ENCODE measurements at regions not wholly inside any gene's neighbourhood (a gene's known extent, or its start where the extent isn't known, plus 50 kb on each side); places are given as distances from the start of the nearest gene placed in this dataset.

DNA sequence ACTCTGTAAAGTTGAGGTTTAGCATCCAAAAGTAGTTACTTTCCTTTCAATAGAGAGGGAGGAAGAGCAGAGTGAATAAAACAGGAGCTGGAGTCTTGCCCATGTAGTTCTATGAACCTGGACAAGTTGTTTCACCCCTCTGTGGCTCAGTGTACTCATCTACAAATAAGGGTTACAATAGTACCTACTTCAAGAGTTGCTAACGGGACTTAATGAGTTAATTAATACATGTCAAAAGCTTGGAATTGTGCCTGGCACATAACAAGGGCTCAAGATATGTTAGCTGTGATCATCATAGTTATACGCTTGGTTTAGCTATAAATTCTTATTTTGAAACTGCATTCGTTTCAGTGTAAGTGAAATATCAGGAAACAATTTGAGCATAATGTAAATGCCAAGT, 388.5 kb upstream of the THBS1 start:
- peak; percentile 53 for DNase-seq

DNA sequence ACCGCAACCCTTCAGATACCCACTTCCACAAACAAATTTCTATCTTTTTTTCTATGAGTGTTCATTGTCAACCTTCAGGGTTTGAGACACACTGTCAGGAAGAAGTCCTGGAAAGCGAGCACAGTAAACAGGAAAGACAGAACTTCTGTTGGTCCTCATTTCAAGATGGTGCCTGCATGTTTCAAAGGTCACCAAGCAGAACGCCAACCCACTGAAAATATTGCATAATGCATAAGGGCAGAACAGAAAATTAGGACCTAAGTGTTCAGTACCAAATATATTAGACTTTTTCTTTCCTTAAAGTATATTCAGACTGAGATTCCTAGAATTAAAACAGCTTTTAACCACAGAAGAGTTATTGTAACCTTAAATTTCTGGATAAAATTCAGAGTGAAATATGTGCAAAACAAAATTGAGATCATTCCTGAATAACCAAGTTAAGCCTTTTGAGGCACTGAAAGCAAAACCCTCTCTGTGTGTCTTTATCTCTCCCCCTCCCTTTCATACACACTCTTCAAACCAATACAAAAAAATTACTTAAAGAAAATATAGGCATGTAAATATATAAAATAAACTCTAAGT, 387.8 kb upstream of the THBS1 start:
- DNase-seq: no peak

DNA sequence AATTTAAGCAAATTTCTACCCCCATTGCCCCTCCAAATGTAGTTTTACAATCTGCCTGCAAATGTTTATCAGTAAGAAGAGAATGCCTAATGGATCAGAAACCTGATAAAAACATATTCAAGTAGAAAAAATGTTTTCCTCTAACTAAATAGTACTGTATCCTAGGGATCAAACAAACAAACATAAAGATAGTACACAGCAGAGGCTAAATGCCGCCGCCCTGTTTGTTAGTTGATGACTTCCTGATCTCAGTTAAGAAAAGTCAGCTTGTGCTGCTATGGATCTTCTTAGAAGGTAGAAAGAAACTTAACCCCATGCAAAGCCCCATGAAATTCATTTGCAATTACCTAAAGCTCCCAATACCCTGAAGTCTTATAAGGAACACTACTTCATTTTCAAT, 387.3 kb upstream of the THBS1 start:
- no peak for DNase-seq

DNA sequence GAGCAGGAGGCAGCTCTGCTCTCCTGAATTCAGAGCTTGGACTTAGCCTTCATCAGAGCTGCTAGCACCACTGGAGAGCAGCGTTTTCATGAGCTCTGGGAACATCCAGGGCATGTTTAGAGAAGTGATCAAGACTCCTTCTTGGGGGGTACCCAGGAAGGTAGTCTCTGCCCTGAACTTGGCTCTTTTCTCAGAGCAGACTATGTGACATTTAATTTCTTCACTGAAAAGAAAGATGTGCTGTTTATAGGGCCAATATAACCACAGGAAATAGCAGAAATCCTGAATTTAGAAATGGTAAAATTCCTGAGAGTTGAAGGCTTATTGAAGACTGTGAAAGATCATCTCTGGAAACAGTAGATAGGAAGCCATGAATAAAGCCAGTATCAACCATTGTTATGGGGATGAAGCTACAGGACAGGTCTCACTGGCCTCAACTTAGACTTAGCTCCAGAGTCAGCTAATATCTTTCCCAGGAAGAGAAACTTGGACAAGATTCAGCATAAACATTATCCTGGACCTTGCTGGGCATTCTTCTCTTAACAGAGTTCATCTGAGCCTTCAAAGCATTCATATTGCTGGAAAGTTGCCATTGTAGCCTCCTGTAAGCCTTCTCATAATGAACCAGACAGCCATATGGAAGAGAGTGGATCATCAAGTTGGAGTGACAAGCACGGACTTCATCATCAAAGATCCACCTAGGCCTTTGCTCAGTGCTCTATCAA, 386.6 kb upstream of the THBS1 start:
- DNase-seq: peak; percentile 75

DNA sequence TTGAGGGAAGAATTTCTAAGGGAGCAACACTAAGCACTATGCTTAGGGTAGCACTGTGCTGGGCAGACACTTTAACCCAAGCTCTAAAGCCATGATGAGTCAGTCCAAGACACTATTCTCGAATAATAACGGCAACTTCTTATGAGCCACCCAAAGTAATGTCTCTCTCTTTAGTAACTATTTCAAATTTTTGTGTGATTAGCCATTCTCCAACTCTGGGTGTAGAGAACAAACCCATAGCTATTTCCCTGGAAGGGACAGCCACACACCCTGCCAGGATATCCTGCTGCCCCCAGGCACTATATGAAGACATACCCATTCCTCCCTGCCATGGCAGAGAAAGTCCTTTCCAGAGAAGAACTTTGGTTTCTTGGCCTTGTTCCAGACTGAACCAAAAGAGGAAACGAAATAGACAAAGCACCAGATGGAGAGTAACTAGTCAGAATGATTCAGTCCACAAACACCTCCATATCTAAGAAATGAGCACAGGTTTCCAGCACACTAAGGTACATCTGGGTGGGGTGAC, 384.9 kb upstream of the THBS1 start:
- DNase-seq: peak; percentile 93

DNA sequence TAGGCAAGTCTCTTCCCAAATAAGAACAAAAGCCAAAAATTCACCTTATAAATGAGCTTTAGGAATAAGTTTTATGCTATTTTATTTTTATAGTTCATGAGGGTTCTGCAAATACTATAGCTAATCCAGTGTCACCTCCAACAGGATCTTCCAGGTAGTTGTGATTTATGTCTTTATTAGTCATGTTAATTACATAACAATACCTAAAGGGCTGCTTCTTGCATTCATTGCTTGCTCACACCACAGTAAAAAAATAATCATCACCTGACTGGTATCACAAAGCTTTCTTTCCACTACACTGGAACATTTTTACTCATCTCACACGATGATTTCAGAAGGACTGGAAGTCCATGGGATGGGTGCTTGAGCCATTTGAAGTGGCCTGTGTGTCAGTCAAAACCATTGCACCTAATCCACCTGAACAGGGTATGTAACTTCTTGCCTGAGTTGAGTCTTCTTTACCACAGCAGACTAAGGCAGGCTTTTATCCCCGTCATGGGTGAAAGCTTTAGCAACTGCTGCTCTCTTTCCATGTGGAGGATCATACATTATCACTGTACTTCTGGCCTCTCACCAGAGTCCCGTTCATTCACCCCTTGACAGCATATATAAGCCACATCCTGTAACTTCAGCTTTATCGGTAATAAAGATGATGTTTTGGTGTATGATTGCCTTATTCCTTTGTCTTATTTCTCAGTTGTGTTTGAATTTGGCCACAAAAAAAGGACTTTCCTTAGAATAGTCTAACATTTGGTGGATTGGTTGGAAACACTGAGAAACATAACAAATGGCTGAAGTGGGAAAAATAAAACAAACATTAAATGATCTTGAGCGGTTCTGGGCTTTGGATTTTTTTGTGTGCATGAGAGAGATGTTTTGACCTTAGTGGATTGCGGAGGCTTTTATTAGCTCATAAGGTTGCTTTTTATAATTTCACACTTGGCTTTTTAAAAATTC, 382.6 kb upstream of the THBS1 start:
- no peak for DNase-seq

DNA sequence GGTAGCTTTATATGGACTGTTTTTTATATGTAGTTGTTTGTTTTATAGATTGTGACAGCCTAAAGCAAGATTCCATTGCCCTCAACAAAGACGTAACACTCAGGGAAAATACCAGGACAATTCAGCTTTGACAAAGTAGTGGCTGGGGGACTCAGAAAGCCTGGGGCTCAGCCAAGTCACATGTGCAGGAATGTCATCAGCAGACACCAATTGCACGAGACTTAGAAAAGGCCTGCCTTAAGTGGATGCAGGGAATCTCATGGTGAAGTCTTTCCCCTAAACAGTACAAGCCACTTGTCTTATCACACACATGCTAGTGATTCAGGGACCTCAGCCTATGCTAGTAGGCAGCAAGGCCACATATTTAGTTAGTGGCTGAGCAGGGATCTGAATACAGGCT, 381.8 kb upstream of the THBS1 start:
- DNase-seq: no peak

DNA sequence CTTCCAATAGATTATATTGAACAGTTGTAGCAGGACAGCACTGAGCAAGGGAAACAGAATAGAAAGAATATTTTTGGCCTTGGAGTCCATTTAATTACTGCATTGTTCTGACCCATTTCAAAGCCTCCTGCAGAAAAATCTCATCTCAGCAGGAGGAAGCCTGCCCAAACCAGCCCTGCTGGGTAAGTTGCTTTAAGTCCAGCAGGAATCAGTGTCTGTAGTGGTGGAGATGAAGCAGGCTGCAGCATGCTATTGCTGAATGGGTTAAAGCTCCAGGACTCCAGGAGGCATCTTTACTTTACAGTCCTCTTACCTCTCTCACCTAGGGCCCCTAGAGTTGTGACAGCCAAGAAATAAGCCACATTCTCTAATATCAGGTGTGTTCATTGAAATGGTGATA, 380.3 kb upstream of the THBS1 start:
- DNase-seq: no peak

DNA sequence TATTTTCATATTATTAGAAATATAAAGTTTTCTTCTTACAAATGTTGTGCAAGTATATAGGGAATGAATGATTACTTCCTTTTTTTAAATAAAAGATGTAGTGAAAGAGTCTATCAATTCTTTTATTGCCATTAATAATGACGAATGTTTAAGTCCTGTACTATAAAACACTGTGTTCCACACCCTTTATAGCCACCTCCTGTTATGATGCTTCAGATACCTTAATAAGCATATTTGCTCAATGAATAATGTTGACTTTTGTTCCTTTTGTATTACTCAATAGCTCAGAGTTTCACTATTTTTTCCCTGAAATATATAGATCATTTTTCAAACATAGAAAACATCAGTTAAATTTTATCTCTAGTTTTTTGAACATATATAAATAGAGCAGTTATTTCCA, 378.2 kb upstream of the THBS1 start:
- peak; percentile 55 for DNase-seq

DNA sequence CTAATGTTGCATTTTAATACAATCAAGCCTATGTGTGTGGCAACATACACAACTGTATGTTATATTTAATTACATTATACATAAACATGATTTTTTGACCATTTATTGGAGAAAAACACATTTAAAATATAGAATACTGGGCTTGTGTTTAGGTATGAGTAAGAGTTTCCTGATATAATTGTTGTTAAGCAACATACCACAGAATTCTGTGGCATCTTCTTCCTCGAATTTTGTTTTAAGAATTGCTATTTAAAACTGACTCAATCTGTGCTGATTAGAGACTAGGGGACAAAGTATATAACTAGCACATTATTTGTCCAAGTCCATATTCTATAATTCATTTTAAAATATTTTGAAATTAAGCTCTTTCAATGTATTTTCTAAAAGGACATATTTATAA, 376.8 kb upstream of the THBS1 start:
- DNase-seq: peak; percentile 59

DNA sequence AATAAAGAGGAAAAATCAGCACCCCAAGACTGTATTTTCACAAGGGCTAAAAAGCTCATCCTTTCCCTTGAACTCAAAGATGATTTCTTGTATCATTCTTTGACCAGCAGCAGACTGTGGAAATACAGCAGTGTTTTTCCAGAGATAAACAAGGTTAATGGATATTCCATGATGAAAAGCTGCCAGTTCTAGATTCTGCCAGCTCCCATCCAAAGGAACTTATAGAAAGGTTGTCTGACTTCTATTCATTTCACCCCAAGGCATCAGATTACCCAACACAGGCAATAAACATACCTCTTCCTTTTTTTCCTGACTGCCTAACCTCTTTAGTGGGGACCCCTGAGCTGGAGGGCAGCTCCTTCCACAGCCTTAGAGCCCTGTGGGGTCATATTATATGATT, 375.8 kb upstream of the THBS1 start:
- no peak for DNase-seq

DNA sequence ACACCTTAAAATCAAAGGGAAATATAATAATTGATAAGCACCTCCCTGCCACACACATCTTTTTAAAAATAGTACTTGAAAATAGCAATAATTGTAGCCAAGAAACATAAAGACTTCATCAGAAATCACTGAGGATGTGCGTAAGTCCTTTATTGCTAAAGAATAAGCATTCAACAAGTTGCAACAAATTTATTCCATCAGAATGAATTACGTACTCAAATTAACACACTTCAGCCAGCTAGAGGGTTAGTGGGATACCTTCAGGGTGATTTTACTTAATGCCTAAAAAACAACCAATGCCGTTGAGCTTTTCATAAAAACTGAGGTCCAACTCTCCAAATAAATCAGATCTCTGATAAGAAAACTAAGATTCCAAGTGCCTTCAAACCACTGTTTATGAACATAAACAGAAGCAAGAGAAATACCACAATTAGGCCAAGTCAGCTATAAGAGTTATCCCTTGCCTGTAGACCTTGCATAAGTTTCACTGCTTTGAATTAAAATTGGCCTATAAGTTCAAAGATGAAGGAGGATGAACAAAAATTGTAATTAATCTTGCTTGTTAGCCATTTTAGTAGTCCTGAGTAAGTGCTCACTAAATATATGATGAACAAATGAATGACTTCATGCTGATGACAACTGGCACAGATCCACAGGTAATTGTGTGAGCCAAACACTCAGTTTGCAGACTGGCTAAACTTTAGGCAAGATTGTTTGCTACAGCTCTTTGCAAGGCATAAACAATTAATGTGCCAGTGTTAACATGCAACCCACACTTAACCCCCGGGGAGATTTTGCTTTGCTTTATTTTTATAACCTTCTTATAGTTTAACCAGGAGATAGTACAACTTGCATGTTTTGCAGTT, 375.1 kb upstream of the THBS1 start:
- DNase-seq: no peak

DNA sequence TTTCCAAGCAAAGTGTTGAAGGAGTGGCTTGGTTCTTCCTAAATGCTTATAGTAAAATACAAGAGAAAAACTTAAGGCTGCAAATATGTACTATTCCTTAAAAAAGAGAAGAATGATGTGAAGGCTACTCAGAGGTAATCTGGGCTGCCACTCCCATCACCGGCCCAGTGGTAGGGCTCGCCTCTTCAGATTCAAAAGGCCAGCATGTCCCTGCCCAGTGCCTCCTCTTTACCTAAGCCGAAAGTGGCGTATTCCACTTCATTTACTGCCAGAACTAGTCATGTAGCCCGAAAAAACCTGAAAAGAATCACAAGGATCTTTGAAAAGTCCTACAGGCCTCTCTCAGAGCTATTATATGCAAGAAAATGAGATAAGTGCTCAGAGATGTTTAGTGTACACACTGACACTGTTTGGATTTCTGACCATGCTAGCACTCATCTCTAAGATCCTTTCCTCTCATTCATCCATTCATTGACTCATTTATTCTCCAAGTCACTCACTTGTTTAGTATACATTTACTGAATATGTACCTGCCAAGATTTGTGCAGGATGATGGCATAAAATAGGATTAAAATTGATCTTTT, 373.3 kb upstream of the THBS1 start:
- DNase-seq: no peak

DNA sequence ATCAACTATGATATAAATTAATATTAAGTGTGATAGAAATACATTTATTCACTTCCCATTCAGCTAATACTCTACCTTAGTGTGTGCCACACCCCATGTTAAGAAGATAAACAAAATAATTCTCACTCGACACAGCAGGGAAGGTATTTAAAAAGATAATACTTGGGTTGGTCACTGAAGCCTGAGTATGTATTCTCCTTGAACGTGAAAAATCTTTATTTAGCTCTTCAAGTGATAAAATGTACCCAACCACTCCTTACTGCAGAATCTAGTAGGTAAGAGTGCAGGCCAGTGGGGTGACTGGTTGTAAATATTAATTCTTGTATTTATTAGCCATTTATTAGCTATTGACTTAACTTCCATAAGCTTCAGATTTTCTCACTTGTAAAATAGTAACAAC, 372.7 kb upstream of the THBS1 start:
- DNase-seq: no peak

DNA sequence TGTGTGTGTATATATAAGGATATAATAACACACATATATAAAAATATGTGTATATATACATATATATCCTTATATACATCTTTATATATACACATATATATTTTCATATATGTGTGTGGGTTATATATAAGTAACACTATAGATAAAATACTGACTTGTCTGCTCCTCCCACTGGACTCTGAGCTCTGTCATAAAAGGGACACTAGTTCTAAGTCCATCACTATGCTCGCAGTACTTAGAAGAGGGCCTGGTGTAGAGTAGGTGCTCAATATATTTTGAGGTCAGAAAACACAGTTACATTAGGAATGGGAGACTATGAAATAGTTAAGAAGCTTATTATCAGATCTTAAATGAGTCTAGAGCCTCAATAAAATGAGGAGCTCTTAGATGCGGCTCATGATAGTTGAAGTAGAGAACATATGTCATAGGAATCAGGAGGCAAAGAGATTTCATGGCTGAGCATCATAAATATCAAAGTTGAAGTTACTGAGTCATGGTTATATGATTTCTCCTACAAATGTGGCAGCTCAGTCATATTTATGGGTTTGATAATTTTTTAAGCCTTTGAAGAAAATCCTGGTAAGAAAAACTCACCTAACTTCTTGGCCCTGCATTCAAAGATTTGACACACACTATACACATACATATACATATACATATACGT, 371.2 kb upstream of the THBS1 start:
- DNase-seq: no peak

DNA sequence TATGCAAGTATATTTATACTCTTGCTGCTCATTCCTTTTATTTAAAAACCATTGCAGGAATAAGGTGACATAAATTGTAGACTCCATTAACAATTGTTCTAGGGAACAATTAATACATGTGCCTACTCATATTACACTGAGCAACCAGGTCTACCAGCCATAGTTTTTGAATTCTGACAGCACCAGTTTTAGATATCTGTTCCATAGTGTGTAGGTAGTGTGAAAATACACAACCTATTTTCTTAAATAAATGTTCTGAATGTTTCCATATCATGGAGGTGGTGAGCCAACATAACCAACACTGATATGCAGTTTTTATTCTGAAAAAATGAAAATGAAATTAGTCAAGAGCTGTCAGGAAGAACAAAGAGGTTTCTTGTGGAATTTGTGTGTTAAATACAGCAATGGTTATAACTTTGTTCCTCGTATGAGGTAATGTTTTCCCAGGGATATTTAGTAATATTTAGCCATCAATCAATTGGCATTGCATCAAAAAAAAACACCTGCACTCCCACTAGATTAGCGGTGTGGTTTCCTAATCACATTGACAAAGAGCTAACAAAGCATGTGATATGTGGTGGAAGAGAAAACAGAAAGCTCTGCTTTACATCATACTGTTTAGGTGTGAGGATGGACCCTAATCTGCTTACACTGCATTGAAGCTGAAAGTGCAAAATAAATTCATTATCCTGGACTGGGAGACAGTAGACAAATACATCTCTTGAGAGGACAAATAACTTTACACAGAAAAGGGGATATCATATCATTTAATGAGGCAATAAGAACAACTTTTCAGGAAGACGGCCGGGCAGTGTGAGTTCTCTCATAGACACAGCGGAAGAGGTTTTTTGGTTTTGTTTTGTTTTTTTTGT, 369.5 kb upstream of the THBS1 start:
- no peak for DNase-seq

DNA sequence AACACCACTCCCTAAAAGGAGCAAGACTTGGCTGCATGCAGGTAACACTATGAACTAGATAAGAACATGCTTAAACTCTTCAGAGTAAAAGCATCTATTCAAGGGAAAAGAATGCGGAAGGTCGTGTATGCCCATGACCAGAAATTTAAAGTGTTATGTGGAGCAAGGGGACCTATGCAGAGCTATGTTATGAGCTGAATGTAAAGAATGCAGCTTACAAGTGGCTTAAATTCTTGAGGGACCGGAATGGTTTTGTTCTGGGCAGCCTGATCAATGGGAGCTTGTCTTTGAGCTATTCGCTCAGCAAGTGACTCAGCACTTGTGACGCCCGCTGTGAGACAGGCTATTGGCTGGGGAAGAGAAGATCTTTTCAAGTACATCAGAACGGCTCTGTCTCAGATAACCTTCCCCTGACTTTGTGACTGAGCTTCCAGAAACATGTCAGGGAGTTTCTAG, 367.5 kb upstream of the THBS1 start:
- peak; percentile 99 for DNase-seq

DNA sequence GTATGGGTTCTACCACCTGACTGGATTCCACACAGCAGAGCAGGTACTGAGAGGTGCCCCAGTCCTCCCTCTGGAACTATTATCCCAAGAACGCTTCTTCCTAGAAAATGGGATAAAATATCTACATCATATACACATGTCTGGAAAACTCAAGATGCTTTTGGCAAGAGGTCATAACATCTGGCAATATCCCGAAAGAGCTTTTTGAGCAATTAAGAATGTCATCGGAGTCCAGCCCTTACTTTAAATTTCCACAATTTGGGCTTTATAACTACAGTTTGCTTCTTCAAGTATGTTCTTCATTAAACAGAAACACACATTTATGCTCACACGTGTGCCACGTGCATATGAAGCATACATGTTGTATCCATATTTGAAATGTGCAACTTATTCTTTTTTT, 365.9 kb upstream of the THBS1 start:
- DNase-seq: peak; percentile 64

DNA sequence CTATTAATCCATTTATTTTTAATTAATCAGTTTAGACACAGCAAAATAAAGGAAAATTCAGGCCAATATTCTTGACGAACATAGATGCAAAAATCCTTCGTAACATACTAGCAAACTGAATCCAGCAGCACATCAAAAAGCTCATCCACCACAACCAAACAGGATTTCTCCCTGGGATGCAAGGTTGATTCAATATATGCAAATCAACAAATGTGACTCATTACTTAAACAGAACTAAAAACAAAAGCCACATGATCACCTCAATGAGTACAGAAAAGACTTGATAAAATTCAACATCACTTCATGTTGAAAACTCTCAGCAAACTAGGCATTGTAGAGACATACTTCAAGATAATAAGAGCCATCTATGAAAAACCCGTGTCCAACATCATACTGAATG, 364.1 kb upstream of the THBS1 start:
- DNase-seq: no peak

DNA sequence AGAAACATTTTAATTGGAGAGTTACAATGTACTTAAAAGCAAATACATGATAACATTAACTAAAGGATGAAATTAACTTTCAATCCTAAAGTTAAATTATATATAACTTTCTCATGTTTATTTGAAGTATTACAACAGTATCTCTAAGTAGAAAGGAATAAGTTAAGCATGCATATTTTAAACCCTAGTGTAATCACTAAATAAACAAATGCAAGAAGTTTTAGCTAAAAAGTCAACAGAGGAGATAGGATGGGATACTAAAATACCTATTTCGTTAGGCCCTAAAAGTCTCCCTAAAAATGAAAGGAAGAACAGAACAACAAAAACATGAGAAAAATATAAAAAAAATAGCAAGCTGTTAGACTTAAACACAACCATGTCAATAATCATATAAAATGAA, 361.3 kb upstream of the THBS1 start:
- no peak for DNase-seq
